ENCODE measurements at regions not wholly inside any gene's neighbourhood (a gene's known extent, or its start where the extent isn't known, plus 50 kb on each side); places are given as distances from the start of the nearest gene placed in this dataset.

- no peak for TF ChIP-seq CREB1 (IDR thresholded peaks at IDR 0.05)
- TF ChIP-seq RAD21 (IDR thresholded peaks at IDR 0.05 in 1 of 2, conservative IDR thresholded peaks at IDR 0.05 in 1 of 2; ENCODE audit: low read depth in 2 of 2, low read length in 2 of 2) = peak; percentile 94 to 96
- peak; percentile 47; the same call in 1 of the 2 replicates for TF ChIP-seq GABPA (IDR thresholded peaks at IDR 0.05; ENCODE audit: borderline replicate concordance, insufficient read depth, low read length)
- TF ChIP-seq JUND (IDR thresholded peaks at IDR 0.05; ENCODE audit: low read length) = peak; percentile 35; the same call in 1 of the 2 replicates
- TF ChIP-seq CEBPB (IDR thresholded peaks at IDR 0.05; ENCODE audit: low read depth, low read length) = no peak
- TF ChIP-seq CHD2 (IDR thresholded peaks at IDR 0.05; ENCODE audit: low read length) = 0 out of 2 replicates have a peak, but pooled peaks have one; percentile 18
- TF ChIP-seq CHD1 (IDR thresholded peaks at IDR 0.05; ENCODE audit: low read depth, low read length) = no peak
- TF ChIP-seq POU5F1 (IDR thresholded peaks at IDR 0.05; ENCODE audit: low read depth, low read length) = no peak
- 0 out of 2 replicates have a peak, but pooled peaks have one; percentile 27 for TF ChIP-seq RBBP5 (IDR thresholded peaks at IDR 0.05; ENCODE audit: borderline replicate concordance, low read depth, low read length)
- no peak for TF ChIP-seq SRF (IDR thresholded peaks at IDR 0.05; ENCODE audit: low read depth, low read length)
- TF ChIP-seq SUZ12 (IDR thresholded peaks at IDR 0.05; ENCODE audit: low read length) = no peak
- peak; percentile 92 to 99 (median 92) for TF ChIP-seq CTCF (IDR thresholded peaks at IDR 0.05; ENCODE audit: control extremely low read depth in 1 of 3, insufficient read depth in 1 of 3, low read depth in 1 of 3, low read length in 3 of 3)
These were observed 58.2 kb upstream of the ANTXRL start (continued) for GRCh38 chr10:46228563-46229071.
